ENCODE measurements at regions not wholly inside any gene's neighbourhood (a gene's known extent, or its start where the extent isn't known, plus 50 kb on each side); places are given as distances from the start of the nearest gene placed in this dataset.

DNA sequence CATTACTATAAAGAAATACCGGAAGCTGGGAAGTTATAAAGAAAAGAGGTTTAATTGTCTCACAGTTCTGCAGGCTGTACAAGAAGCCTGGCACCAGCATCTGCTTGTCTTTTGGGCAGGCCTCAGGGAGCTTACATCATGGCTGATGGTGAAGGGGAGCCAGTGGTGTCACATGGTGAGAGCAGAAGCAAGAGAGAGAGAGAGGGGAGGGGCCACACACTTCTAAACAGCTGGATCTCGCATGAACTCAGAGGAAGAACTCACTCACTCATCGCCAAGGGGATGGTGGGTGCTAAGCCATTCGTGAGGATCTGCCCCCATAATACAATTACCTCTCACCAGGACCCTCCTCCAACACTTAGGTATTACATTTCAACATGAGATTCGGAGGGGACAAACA is 51.8 kb upstream of the ANKRD34C start:
- ATAC-seq (replicated peaks; ENCODE audit: extremely low read depth, poor library complexity, severe bottlenecking) (no peak), DNase-seq (ENCODE audit: low spot score in 2 of 2) (no peak)
- no peak overlapping the region for H3K27ac Mint-ChIP-seq (ENCODE audit: low read depth)
- H3K4me1 Mint-ChIP-seq, result no peaks in the 10 kb centered on the region
- H3K36me3 Mint-ChIP-seq (ENCODE audit: insufficient read depth), result no peaks in the 10 kb centered on the region
- H3K27me3 Mint-ChIP-seq, result peaks cover 72% of the 10 kb centered on the region
- H3K4me3 Mint-ChIP-seq, result no peak overlapping the region
- peaks cover 24% of the 10 kb centered on the region for H3K9me3 Mint-ChIP-seq

GRCh38 chr15:79222808-79223207 is 59.7 kb upstream of the ANKRD34C start:
- H3K27ac Mint-ChIP-seq (ENCODE audit: low read depth), result no peak overlapping the region
- H3K27me3 Mint-ChIP-seq, result peaks cover 88% of the 10 kb centered on the region

GRCh38 chr15:79221696-79222095 is 60.8 kb upstream of the ANKRD34C start:
- DNase-seq (ENCODE audit: low spot score in 2 of 2), result no peak
- Mint-ChIP-seq H3K36me3 (ENCODE audit: insufficient read depth) (no peaks in the 10 kb centered on the region), H3K4me3 (no peak overlapping the region), H3K27me3 (peaks cover 90% of the 10 kb centered on the region), H3K27ac (ENCODE audit: low read depth) (no peak overlapping the region), H3K4me1 (no peaks in the 10 kb centered on the region), H3K9me3 (peaks cover 6% of the 10 kb centered on the region)
- ATAC-seq (replicated peaks; ENCODE audit: extremely low read depth, poor library complexity, severe bottlenecking), result no peak

More at GRCh38 chr15:79222808-79223207, 59.7 kb upstream of the ANKRD34C start:
- H3K4me1 Mint-ChIP-seq, result no peaks in the 10 kb centered on the region
- DNase-seq (ENCODE audit: low spot score in 2 of 2) (no peak), ATAC-seq (replicated peaks; ENCODE audit: extremely low read depth, poor library complexity, severe bottlenecking) (no peak)
- peaks cover 1% of the 10 kb centered on the region for H3K9me3 Mint-ChIP-seq
- no peak overlapping the region for H3K4me3 Mint-ChIP-seq
- H3K36me3 Mint-ChIP-seq (ENCODE audit: insufficient read depth), result no peaks in the 10 kb centered on the region

GRCh38 chr15:79219393-79220056 is 63.0 kb upstream of the ANKRD34C start:
- no peak overlapping the region for H3K27ac Mint-ChIP-seq (ENCODE audit: low read depth)
- H3K27me3 Mint-ChIP-seq, result peaks cover 89% of the 10 kb centered on the region
- no peaks in the 10 kb centered on the region for H3K36me3 Mint-ChIP-seq (ENCODE audit: insufficient read depth)
- no peaks in the 10 kb centered on the region for H3K4me1 Mint-ChIP-seq
- DNase-seq (ENCODE audit: low spot score in 2 of 2) (no peak), ATAC-seq (replicated peaks; ENCODE audit: extremely low read depth, poor library complexity, severe bottlenecking) (no peak)
- no peak overlapping the region for H3K4me3 Mint-ChIP-seq
- H3K9me3 Mint-ChIP-seq, result peaks cover 6% of the 10 kb centered on the region

DNA sequence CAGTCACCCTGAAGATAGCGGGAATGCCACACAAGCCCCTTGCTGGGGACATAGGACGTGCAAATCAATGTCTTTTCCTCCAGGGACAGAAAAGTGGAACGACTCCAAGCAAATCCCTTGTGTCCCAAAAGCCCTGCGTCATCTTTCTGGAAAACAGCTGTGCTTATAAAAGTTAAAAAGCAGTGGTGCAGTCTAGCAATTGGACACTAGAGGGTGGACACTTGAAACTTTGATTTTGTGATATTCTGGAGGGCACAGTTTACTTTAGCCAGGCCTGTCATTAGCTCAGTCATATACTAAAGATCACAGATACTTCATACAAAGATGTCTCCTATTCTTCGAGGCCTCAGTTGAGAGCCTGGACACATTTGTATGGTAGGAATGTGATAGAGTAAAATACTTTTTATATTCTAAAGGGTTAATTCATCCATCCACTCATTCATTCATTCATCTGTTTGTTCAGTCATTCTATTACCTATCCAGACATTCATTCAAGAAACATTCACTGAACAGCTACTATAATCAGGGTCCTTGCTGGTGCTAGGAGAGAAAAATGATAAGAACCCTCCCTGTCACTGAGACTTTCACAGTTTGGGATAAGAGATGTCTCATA is 63.8 kb upstream of the ANKRD34C start:
- Mint-ChIP-seq H3K4me3 (no peak overlapping the region), H3K27ac (ENCODE audit: low read depth) (no peak overlapping the region), H3K36me3 (ENCODE audit: insufficient read depth) (no peaks in the 10 kb centered on the region), H3K9me3 (peaks cover 6% of the 10 kb centered on the region), H3K4me1 (no peaks in the 10 kb centered on the region), H3K27me3 (peaks cover 88% of the 10 kb centered on the region)
- ATAC-seq (replicated peaks; ENCODE audit: extremely low read depth, poor library complexity, severe bottlenecking), result no peak
- no peak for DNase-seq (ENCODE audit: low spot score in 2 of 2)

DNA sequence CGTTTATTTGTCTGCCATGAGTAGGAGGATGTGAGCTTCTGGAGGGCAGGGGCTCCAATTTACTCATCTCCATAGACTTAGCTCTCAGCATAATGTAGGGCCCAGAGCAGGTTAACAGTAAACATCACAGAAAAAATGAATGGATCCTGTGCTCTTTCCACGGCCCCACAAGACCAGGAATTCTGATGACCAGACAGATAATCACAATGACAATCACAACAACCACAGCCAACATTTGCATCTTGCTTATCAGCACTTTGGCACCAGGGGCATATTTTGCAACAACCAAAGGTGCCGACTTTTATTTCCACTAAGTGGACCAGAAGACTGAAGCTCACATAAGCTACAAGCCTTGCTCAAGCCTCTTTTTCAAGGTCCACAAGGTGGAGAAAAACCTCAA is 68.9 kb upstream of the ANKRD34C start:
- Mint-ChIP-seq H3K4me1 (no peaks in the 10 kb centered on the region), H3K27ac (ENCODE audit: low read depth) (no peak overlapping the region), H3K36me3 (ENCODE audit: insufficient read depth) (no peaks in the 10 kb centered on the region), H3K4me3 (no peak overlapping the region), H3K9me3 (peaks cover 6% of the 10 kb centered on the region), H3K27me3 (peaks cover 84% of the 10 kb centered on the region)
- ATAC-seq (replicated peaks; ENCODE audit: extremely low read depth, poor library complexity, severe bottlenecking) (no peak), DNase-seq (ENCODE audit: low spot score in 2 of 2) (no peak)

DNA sequence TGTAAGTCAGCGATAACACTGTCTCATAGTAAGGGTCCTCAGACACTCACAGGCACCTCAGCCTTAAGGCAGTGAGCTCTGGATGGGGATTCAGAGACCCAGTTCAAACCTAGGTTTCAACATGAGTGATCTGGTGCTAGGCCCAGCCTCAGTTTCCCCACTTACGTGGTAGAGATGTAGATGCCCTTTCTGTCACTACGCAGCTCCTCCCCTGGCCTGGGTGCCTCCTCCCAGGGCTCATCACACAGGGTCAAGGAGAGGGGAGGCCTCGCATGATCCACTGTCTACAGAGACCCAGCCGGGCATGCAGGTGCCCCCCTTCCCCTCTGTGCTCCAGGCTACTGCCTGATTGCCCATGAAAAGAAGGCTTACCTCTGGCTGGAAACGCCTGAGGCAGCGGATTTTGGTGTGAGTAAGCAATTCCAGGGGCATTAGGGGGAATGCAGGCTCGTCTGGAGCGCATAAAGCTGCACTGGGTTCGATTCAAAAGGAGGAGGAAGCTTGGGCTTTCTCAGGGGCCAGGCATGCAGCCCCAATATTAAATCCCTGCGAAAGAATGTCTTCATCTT is 69.8 kb upstream of the ANKRD34C start:
- Mint-ChIP-seq H3K27me3 (peaks cover 91% of the 10 kb centered on the region), H3K4me1 (no peaks in the 10 kb centered on the region), H3K4me3 (no peak overlapping the region), H3K9me3 (peaks cover 6% of the 10 kb centered on the region), H3K27ac (ENCODE audit: low read depth) (no peak overlapping the region), H3K36me3 (ENCODE audit: insufficient read depth) (no peaks in the 10 kb centered on the region)
- ATAC-seq (replicated peaks; ENCODE audit: extremely low read depth, poor library complexity, severe bottlenecking) (no peak), DNase-seq (ENCODE audit: low spot score in 2 of 2) (no peak)

DNA sequence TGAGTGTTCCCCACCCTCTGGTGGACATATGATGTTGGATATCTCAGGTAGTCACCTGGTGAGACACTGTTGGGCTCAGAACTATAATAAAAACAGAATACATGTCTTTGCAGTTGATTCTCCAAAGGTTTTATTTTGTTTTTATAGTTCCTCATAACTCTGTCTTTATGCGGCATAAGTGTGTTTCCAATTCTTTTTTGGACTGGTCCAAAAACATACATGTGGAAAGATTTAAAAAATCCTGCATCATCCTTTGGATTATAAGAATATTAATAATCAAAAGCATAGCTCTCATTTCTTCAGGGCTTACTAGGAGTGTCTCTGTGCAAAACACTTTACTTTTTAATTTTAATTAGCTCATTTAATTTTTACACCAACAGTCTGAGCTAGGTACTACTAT is 71.0 kb upstream of the ANKRD34C start:
- peaks cover 91% of the 10 kb centered on the region for H3K27me3 Mint-ChIP-seq
- no peak for DNase-seq (ENCODE audit: low spot score in 2 of 2)
- no peak for ATAC-seq (replicated peaks; ENCODE audit: extremely low read depth, poor library complexity, severe bottlenecking)
- no peaks in the 10 kb centered on the region for H3K9me3 Mint-ChIP-seq
- no peak overlapping the region for H3K4me3 Mint-ChIP-seq
- H3K36me3 Mint-ChIP-seq (ENCODE audit: insufficient read depth), result no peaks in the 10 kb centered on the region
- H3K4me1 Mint-ChIP-seq, result no peaks in the 10 kb centered on the region
- H3K27ac Mint-ChIP-seq (ENCODE audit: low read depth), result no peak overlapping the region

DNA sequence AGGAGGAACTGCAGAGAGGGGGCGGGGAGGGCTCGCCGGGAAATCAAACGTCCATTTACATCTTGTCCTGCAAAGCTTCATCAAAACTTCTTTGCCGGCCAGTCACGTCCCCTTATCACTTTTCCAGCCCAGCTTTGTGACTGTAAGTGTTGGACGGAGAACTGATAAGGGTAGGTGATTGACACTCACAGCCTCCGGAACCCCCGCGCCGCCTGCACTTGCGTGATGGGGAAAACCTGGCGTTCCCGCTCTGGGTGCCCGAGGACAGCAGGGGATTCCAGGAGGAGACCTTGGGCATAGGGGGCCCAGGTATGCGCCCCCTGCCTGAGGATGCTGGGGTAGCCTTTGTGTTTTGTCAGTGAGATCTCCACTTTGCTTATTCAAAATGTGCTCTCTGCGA is 72.8 kb upstream of the ANKRD34C start:
- Mint-ChIP-seq H3K4me1 (no peaks in the 10 kb centered on the region), H3K4me3 (no peak overlapping the region), H3K27ac (ENCODE audit: low read depth) (no peak overlapping the region), H3K27me3 (peaks cover 92% of the 10 kb centered on the region), H3K36me3 (ENCODE audit: insufficient read depth) (no peaks in the 10 kb centered on the region), H3K9me3 (no peaks in the 10 kb centered on the region)
- ATAC-seq (replicated peaks; ENCODE audit: extremely low read depth, poor library complexity, severe bottlenecking) (no peak), DNase-seq (ENCODE audit: low spot score in 2 of 2) (no peak)

- Mint-ChIP-seq H3K9me3 (no peaks in the 10 kb centered on the region), H3K4me1 (no peaks in the 10 kb centered on the region), H3K27me3 (peaks cover 92% of the 10 kb centered on the region), H3K27ac (ENCODE audit: low read depth) (no peak overlapping the region), H3K4me3 (no peak overlapping the region), H3K36me3 (ENCODE audit: insufficient read depth) (no peaks in the 10 kb centered on the region)
- DNase-seq (ENCODE audit: low spot score in 2 of 2) (no peak), ATAC-seq (replicated peaks; ENCODE audit: extremely low read depth, poor library complexity, severe bottlenecking) (no peak)
These were observed 73.4 kb upstream of the ANKRD34C start for GRCh38 chr15:79209116-79209515.

DNA sequence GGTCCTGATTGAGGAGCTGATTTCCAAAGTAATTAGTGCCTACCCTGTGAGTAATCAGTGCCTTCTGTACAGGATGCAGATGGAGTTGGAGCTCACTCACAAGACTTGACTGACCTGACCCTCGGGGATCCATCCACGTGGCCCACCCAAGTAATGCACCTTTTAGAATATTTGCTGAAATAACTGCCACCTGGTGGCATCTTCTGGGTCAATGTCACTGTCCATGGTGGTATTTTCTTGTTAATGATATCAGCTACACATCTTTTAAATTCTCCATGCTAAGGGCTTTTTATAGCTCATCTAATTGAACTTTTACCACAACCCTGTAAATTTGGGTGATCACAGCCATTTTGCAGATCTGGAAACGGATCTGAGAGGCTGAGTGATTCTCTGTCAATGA is 74.3 kb upstream of the ANKRD34C start:
- no peak for DNase-seq (ENCODE audit: low spot score in 2 of 2)
- H3K27ac Mint-ChIP-seq (ENCODE audit: low read depth), result no peak overlapping the region
- H3K9me3 Mint-ChIP-seq, result no peaks in the 10 kb centered on the region
- H3K27me3 Mint-ChIP-seq, result peaks cover 88% of the 10 kb centered on the region
- no peaks in the 10 kb centered on the region for H3K36me3 Mint-ChIP-seq (ENCODE audit: insufficient read depth)
- no peaks in the 10 kb centered on the region for H3K4me1 Mint-ChIP-seq
- H3K4me3 Mint-ChIP-seq, result no peak overlapping the region
- ATAC-seq (replicated peaks; ENCODE audit: extremely low read depth, poor library complexity, severe bottlenecking), result no peak

DNA sequence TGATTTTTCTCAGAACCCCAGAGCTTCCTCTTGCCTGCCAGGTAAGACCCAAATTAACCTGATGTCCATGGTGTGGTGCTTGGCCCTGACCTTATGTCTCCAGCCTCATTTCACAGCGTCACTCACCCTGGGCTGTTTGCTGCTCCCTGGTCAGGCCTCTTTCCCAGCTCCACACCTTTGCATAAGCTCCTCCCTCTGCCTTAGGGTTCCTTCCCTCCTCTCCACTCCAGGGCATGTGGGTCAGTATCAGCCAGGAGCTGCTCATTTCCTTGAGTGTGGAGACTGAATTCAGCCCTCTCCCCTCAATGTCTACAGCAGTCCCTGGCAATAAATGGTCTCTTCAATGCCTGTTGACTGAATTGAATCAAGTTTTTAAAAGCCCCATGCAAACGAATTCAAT is 75.6 kb upstream of the ANKRD34C start:
- no peak for ATAC-seq (replicated peaks; ENCODE audit: extremely low read depth, poor library complexity, severe bottlenecking)
- no peak for DNase-seq (ENCODE audit: low spot score in 2 of 2)
- Mint-ChIP-seq H3K27ac (ENCODE audit: low read depth) (no peak overlapping the region), H3K36me3 (ENCODE audit: insufficient read depth) (no peaks in the 10 kb centered on the region), H3K4me3 (no peak overlapping the region), H3K4me1 (no peaks in the 10 kb centered on the region), H3K27me3 (peaks cover 88% of the 10 kb centered on the region), H3K9me3 (no peaks in the 10 kb centered on the region)

All from central memory CD8-positive, alpha-beta T cell (primary cell).